SH-SY5Y (cell line): ENCODE measurements at regions not wholly inside any gene's neighbourhood (a gene's known extent, or its start where the extent isn't known, plus 50 kb on each side); places are given as distances from the start of the nearest gene placed in this dataset.
A peak's percentile ranks its signal among the peaks of the same experiment; 100 is the strongest.

ENCODE experiments used
- GATA2 ChIP-seq: IDR thresholded peaks from 2 replicates; pipeline ENCODE4 v1.6.1; 2011; ENCODE audit warnings: mild to moderate bottlenecking, low read depth, low read length
- GATA3 ChIP-seq: IDR thresholded peaks from 2 replicates; pipeline ENCODE4 v1.6.1; 2011; ENCODE audit warnings: low read depth, mild to moderate bottlenecking, low read length, moderate library complexity

GRCh38 chr20:37643400-37643799 is 50.4 kb upstream of the CTNNBL1 start:
- no peak for TF ChIP-seq GATA3
- no peak for TF ChIP-seq GATA2

- TF ChIP-seq GATA2 (no peak), GATA3 (no peak)
Measured at GRCh38 chr20:37642246-37642645, 51.6 kb upstream of the CTNNBL1 start.

DNA sequence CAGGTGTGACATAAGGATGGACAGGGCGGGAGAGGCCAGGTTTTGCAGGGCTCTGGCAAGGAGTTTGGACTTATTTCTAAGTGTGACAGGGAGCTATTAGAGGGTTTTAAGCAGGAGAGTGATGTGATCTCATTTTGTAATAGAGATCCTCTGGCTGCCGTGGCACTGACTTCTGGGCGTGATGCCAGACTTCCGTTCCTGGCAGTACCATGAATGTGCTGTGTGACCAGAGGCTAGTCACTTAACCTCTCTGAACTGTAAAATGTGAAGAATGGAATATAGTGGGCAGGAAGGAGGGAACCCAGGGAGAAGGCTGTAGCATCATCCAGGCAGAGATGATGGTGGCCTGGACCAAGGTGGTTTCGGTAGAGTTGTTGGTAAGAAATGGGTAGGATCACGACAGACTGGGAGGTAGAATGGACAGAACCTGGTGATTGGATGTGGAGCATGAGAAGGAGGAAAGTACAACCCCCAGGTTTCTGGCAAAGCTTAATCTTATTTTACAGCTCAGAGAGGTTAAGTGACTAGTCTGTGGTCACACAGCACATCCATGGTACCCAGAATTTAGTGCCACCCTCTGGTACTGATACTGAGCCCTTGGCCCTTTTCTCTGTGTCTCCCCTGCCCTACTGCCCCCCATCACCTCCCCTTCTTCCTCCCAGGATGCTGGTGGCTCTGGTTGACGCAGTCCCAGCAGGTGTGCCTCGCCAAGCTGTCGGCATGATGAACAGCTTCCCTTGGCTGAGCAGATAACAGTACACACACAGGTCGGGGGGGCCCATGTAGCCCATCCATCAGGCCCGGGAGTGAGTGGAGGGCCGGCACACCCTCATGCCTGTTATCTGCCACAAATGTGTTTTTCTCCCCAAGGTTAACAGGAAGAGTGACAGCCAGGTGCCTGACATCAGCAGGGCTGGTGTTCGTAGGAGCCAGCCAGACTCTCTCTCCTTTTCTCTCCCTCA is 52.9 kb upstream of the CTNNBL1 start:
- TF ChIP-seq GATA2: peak; percentile 78
- no peak for TF ChIP-seq GATA3

DNA sequence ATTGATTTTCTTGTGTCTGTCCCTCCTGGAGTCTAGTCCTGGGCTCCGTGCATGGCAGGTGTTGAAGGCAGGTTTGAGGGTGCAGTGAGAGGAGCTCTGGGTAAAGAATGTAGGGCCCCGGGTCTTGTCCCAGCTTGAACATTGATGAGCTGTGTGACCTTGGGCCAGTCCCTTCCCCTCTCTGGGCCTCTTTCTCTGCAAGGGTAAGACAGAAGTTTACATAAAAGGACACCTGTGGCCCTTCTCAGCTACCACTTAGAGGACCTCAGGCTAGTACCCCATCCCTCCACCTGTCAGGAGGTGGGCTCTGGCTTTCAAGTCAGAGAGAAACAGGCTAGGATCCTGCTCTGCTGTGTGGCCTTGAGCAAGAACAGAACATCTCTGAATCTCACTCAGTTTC is 55.3 kb upstream of the CTNNBL1 start:
- TF ChIP-seq GATA3 (no peak), GATA2 (no peak)

GRCh38 chr20:37636977-37637376 is 56.9 kb upstream of the CTNNBL1 start:
- TF ChIP-seq GATA3 (no peak), GATA2 (no peak)

DNA sequence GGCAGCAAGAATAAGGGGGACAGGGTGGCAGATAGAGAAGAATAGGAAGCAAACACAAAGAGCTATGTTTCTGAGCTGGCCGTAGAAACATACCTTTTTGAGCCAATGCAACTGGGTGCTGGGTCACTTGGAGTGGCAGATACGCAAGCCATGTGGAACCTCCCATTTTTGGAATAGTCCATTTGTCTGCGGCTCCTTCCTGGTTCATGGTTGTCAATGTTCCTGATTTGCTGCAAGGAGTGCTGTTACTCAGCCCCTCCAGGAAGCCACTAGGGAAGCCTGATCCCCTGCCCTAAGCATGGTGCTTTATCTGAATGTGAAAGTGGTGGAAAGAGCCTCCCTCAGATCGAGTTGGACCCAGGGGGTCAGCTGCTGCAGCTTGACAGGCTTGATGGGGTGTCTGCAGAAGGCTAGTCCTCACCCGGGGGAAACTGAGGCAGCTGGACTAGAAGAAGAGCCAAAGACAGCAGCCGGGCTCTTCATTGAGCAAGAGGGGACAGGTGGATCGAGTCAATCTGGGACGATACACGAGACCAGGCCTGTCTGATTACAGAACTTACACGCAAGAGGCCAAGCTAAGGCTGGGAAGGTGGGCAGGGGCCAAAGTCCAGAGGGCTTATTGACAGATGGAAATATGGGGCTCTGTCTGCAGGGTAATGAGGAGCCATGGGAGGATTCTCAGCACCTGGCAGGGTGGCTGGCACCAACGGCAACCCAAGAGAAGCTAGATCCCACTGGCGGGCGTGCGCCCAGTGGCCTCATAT is 57.4 kb upstream of the CTNNBL1 start:
- TF ChIP-seq GATA3 (no peak), GATA2 (no peak)

DNA sequence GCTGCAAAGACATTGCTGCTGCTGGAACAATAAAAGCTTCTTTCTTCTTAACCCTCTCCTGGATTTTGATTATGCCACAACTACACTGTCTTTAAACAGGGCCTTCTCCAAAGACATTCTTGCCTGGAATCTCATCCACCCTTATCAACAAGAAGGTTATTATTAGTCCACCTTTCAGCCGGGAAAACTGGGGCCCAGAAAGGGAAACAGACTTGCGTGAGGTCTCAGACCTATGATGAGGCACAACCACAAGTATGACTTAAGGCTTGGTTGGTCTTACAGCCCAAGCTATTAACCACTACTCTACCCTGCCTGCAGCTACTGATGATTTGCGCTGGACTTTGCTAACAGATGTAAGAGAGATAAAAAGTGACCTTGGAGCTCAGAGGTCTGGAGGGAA is 62.8 kb upstream of the CTNNBL1 start:
- TF ChIP-seq GATA2: no peak
- no peak for TF ChIP-seq GATA3

DNA sequence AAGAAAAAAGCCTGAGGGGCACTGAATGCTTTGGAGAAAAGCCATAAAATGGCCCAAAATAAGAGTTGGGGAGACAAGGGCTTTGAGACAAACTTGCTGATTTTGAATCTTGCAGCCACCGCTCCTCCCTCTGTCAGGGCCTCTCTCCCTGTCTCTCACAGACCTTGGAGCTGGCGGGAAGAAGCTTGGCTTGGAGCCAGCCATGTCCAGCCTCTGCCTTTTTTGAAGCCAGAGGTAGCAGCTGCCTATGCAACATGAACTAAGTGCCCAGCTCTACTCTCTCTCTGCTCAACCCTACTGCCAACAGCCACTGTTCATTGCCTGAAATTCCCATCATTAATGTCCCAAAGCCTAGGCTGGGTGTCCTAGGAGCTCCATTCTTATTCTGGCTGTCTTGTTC is 63.7 kb upstream of the CTNNBL1 start:
- TF ChIP-seq GATA2 (no peak), GATA3 (no peak)

DNA sequence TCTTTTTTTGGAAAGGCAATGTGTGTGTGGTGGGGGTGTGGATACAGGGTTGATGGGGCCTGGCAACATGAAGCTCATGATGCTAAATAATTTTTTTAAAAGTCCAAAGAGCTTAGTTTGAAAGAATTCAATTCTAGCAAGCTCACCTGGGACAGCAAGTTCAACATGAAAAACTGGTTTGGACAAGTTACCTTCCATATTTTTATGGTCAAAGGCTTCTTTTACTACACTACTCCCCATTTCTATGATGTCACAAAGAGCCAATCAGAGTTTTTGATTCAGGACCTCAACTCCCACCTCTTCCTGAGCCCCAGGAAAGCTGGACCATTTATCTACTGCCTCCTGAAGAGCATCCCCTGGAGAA is 66.1 kb upstream of the CTNNBL1 start:
- TF ChIP-seq GATA2 (no peak), GATA3 (no peak)

GRCh38 chr20:37627060-37627766 is 66.6 kb upstream of the CTNNBL1 start:
- TF ChIP-seq GATA3 (no peak), GATA2 (peak; percentile 66)

GRCh38 chr20:37624963-37625362 is 68.9 kb upstream of the CTNNBL1 start:
- peak; percentile 61; the same call in 1 of the 2 replicates for TF ChIP-seq GATA3
- peak; percentile 80 for TF ChIP-seq GATA2

GRCh38 chr20:37622728-37623127 is 71.1 kb upstream of the CTNNBL1 start:
- TF ChIP-seq GATA2: no peak
- no peak for TF ChIP-seq GATA3

DNA sequence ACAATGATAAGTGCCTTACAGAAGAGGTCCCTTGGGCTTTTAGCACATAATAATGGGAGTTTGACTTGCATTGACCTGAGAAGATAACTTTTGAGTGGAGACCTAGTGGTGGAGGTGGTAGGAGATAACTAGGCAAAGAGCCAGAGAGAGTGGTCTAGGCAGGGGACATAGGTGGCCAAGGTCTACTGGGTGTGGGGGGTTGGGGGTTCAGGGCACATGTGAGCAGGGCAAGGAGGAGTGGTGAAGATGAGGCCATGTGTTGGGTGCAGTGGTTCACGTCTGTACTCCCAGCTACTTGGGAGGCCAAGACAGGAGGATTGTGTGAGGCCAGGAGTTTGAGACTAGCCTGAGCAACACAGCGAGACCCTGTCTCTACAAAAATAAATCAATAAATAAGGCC is 74.3 kb upstream of the CTNNBL1 start:
- TF ChIP-seq GATA2 (no peak), GATA3 (no peak)

GRCh38 chr20:37616110-37616425 is 77.8 kb upstream of the CTNNBL1 start:
- TF ChIP-seq GATA3 (no peak), GATA2 (no peak)
